IPS-18c (cell line): ENCODE measurements at regions not wholly inside any gene's neighbourhood (a gene's known extent, or its start where the extent isn't known, plus 50 kb on each side); places are given as distances from the start of the nearest gene placed in this dataset.
"Not testable (repeated sequence)": the region's sequence is repeated elsewhere in the genome, so short reads cannot be mapped to it uniquely, and the experiment has no call there.

Experiments
- H3K4me3 ChIP-seq: 2 replicates; pipeline ENCODE4 v1.7.0; 2013; ENCODE audit warnings: low read depth, mild to moderate bottlenecking, low read length, moderate library complexity; ENCODE audit not compliant: insufficient read depth
- H3K9me3 ChIP-seq: one replicate; pipeline ENCODE4 v1.6.1; 2013; ENCODE audit warnings: mild to moderate bottlenecking, low read length, moderate library complexity; ENCODE audit not compliant: control insufficient read depth, insufficient read depth

DNA sequence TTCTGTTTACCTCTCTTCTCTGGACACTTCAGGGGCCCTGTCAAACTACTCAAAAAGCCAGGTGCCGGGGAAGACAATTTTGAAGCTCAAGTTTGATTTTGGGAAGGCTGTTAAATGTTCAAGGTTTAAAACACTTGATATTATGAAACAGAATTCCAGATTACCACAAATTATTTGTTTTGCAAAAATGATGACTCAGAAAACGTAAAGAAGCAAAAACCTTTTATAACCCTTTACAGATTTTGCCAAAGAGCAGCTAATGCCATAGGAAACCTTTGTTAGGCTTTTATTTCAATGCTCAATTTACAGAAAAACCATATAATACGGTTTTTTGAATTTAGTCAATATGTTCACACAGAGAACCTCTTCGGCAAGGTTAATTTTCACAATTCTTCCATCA, 593.4 kb upstream of the ZP4 start:
- no peaks in the 10 kb centered on the region for H3K9me3 ChIP-seq
- no peak overlapping the region for H3K4me3 ChIP-seq

DNA sequence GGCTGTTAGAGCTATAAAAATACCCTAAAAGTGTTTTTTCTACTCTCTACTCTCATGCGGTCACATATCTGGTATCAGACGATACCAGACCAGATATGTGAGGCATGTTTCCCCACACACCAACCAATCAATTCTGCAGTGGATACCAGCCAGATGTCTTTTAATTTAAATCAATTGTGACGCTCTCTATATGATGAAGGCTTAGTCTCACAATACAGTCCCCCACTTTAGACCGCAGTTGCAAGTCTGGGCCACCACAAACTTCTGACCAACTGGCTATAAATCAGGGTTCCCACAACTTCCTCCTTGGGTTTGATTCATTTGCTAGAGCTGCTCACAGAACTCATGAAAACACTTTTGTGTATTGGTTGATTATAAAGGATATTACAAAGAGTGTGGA, 586.1 kb upstream of the ZP4 start:
- no peak overlapping the region for H3K4me3 ChIP-seq
- no peaks in the 10 kb centered on the region for H3K9me3 ChIP-seq

DNA sequence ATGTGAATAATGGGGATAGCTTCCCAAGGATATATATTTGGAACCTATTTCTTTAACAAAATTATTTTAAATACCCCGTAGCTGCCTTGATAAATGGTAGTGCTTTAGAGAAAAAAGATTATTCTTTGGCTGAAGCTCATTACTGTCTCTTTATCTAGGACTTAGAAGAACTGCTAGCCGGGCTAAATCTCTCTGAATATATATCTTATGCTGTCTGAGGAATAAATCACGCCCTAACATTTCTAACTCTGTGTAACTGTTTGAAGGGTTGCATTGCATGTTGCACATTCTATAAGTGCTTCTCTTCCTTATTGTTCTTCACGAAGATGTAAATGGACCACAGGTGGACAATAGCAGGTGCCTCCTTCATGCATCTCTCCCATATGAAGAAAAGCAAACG, 585.0 kb upstream of the ZP4 start:
- no peaks in the 10 kb centered on the region for H3K9me3 ChIP-seq
- no peak overlapping the region for H3K4me3 ChIP-seq

- H3K4me3 ChIP-seq = no peak overlapping the region
- H3K9me3 ChIP-seq = no peaks in the 10 kb centered on the region
These were observed 583.5 kb upstream of the ZP4 start for GRCh38 chr1:238474263-238474662.

DNA sequence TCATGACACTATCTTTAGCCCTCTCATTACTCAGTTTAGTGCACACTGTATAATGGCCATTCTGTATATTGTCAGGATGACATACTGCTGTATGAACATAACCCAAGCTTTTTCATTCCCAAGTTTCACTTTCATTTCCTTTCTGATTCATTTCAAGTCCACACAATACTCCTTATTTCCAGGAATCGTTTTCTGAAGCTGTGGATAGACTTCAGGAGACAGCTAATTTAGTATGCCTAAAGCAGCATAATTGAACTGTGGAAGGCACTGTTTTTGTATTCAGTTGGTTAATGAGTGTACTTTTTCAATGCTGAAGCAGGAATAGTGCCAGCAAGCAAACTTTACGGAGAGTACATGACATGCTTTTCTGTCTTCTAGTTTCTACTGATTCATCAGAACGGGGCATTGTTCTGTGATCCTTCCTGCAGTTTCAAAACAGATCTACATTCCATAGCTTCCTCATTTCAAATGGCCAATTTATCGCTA, 578.5 kb upstream of the ZP4 start:
- Histone ChIP-seq H3K4me3 (no peak overlapping the region), H3K9me3 (no peaks in the 10 kb centered on the region)

GRCh38 chr1:238468068-238468467, 577.3 kb upstream of the ZP4 start:
- Histone ChIP-seq H3K9me3 (no peaks in the 10 kb centered on the region), H3K4me3 (no peak overlapping the region)

GRCh38 chr1:238466459-238466858, 575.7 kb upstream of the ZP4 start:
- no peaks in the 10 kb centered on the region for H3K9me3 ChIP-seq
- no peak overlapping the region for H3K4me3 ChIP-seq

GRCh38 chr1:238465449-238465848, 574.7 kb upstream of the ZP4 start:
- Histone ChIP-seq H3K4me3 (no peak overlapping the region), H3K9me3 (no peaks in the 10 kb centered on the region)

GRCh38 chr1:238458899-238459298, 568.2 kb upstream of the ZP4 start:
- no peaks in the 10 kb centered on the region for H3K9me3 ChIP-seq
- H3K4me3 ChIP-seq = no peak overlapping the region

DNA sequence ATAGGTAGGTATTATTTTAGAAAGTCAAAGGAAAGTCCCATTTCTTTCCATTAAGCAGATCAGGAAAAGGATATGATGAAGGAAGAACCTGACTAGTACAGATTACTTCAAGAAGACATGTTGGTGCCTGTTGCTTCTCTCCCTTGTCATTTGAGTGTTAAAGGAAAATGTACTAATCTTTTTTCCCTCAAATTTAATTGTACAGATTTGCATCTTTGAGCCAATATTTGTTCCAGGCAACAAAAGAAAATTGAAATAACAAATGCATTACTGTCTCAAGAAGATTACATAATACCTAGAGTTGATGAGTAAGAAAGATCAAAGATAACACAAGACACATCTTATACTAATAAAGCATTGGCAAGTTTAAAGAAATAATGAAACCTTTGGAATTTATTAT, 566.9 kb upstream of the ZP4 start:
- H3K4me3 ChIP-seq = no peak overlapping the region
- no peaks in the 10 kb centered on the region for H3K9me3 ChIP-seq

DNA sequence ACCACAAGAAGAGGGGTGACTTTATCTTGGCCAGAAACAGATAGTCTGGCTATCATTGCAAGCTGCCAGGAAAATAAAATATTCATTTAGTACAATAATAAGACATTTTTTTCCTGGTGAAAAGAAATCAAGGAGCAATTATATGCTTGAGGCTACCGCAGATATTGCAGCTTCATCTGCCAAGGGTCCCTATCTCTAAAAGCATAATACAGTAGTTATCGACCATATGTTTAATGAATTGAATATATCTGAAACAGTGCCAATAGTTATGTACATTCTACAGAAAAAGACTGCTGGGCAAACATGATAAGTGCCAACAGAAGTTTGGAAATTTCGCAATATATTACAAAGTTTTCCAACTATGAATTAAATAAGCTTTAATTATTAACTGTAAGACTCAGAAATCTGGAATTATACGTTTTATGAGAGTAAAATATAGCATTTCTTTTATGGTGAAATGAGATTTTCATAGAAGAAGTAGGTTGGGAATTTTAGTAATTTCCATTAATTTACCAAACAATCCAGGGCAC, 561.1 kb upstream of the ZP4 start:
- Histone ChIP-seq H3K9me3 (no peaks in the 10 kb centered on the region), H3K4me3 (no peak overlapping the region)

DNA sequence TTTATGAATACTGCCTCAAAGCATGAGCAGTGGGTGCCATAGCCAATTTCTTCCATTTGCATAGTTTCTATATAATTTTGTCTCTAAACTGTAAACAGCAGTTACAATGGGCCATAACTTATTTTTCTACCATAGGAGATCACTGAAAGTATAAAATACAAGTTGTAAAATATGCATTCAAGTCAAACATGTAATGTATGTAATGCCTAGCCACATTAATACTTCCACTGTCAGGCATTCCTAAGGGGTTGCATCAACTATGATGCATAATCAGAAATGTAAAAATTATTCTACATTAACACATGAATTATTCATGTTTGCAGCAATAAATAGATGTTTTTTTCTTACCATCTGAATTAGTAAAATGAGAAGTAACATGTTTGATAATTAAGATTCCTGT, 560.3 kb upstream of the ZP4 start:
- H3K4me3 ChIP-seq = no peak overlapping the region
- no peaks in the 10 kb centered on the region for H3K9me3 ChIP-seq

- no peaks in the 10 kb centered on the region for H3K9me3 ChIP-seq
- no peak overlapping the region for H3K4me3 ChIP-seq
These were observed 553.0 kb upstream of the ZP4 start for GRCh38 chr1:238443687-238444086.

GRCh38 chr1:238439511-238439910, 548.8 kb upstream of the ZP4 start:
- Histone ChIP-seq H3K4me3 (no peak overlapping the region), H3K9me3 (no peaks in the 10 kb centered on the region)

DNA sequence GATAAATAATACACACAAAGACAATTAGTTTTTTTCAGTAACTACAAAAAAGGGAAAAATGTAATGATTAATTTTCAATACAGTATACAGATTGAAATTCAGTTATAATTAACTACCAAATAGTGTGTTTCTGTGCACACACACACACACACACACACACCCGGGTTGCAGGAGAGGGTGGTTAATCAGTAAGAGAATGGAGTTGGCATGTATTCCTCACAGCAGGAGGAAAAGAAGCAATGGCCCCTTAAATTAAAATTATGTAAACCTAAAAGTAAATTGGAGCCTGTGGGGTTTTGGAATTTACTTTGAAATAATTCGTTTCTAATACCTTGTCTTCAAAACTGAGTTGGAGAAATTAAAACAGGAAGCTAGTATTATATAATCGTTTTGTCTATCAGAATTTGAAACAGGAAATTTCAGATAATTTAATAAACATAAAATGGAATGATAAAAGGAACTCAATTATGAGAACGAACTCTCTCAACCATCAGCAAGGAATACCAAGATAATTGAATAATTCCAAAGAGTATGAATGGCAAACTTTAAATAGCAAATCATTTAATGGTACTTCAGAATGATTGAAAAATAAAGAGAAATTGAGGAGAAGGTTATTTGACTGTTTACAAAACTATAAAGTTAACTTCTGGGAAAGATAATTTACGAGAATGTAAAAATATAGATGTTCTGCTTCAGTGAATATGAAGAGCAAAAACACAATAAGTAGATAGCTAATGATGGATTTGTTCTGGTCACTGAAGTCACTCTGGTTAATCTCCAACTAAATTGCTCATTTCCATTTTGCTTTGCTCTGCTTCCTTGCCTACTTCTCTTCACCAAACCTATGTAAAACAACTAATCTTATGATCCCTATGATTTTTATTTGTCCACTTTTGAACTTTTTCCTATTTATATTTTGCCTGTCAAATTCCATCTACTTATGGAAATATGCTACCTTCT, 547.9 kb upstream of the ZP4 start:
- Histone ChIP-seq H3K9me3 (no peaks in the 10 kb centered on the region), H3K4me3 (no peak overlapping the region)

DNA sequence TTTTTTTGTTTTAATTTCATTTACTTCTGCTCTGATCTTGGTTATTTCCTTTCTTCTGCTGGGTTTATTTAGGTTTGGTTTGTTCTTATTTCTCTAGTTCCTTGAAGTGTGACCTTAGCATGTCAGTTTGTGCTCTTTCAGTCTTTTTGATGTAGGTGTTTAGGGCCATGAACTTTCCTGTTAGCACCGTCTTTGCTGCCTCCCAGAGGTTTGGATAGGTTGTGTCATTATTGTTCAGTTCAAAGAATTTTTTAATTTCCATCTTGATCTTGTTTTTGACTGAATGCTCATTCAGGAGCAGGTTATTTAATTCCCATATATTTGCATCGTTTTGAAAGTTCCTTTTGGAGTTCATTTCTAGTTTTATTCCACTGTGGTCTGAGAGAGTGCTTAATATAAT, 539.0 kb upstream of the ZP4 start:
- not testable (repeated sequence) for H3K4me3 ChIP-seq, H3K9me3 ChIP-seq

GRCh38 chr1:238419209-238419608, 528.5 kb upstream of the ZP4 start:
- Histone ChIP-seq H3K9me3 (no peaks in the 10 kb centered on the region), H3K4me3 (no peak overlapping the region)

DNA sequence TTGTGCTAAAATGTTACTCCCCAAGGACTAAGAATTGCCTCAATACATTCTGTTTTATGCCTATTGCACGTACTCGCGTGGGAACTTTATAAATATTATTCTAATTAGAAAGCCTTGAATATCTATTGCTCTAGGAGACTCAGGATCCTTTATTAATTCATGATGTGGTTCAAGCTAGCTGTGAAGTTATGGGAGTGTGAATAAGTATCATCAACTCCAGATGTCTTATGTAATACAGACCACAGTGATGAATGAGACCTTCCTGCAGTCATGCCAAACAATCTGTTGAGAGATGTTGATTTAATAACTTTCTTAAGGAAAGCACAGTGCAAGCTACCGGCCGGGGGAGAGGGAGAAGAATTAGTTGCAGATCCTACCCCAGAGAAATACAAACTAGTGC, 519.2 kb upstream of the ZP4 start:
- no peaks in the 10 kb centered on the region for H3K9me3 ChIP-seq
- H3K4me3 ChIP-seq = no peak overlapping the region
